ENCODE measurements at regions not wholly inside any gene's neighbourhood (a gene's known extent, or its start where the extent isn't known, plus 50 kb on each side); places are given as distances from the start of the nearest gene placed in this dataset.

DNA sequence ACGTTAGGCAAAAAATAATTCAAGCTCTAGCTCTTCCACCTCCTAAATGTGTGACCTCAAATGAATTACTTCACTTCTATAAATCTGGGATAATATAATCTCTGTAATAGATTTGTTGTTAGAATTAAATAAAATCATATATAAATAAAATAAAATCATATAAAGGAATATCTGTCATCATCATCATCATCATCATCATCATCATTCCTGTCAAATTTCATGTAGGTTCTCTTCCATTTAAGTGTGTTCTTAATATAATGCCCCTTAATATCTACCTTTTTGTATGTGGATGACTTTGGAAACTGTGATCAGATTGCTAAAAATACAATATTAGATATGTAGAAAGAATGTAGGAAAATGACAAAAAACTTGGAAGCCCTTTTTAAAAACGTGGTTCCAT is 621.0 kb downstream of the ADGRL2 start:
- TF ChIP-seq GATA3 (IDR thresholded peaks at IDR 0.05; ENCODE audit: low read depth, low read length) (no peak), GATA2 (IDR thresholded peaks at IDR 0.05; ENCODE audit: low read depth, low read length) (no peak)

DNA sequence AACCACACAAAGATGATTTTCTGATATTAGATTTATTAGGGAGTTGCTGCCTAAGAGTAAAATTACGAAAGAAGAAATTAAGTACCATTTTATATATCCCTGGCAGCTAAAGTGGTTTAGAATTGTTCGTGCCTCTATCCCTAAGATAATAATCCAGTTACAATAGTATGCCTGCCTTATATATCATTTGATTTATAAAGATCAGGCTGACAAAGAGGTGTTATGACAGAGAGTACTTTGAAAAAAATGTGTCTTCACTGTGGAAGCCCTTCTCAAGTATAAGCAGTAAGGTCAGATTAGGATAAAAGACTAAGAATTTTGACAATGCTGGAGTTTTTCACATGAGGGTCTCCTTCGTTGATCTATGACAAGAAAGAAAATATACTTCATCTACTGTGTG is 619.9 kb downstream of the ADGRL2 start:
- TF ChIP-seq GATA3 (IDR thresholded peaks at IDR 0.05; ENCODE audit: low read depth, low read length): no peak
- no peak for TF ChIP-seq GATA2 (IDR thresholded peaks at IDR 0.05; ENCODE audit: low read depth, low read length)

DNA sequence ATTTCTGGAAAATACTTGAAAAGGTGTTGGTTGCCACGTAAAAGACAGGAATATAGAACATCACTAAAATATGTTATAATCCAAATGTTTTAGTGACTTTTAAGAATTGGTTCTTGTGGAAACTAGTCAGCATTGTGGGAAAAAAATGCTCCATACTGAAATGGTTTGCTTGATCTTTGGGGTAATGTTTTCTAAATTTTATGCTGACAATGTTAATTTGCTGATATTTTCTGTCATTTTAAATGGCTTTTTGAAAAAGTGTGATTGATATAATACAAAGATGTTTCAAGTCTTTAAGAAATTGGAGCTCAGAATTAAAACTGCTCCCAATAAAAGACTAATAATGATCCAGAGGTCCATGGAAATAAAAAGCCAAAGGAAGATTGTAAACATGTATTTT is 610.9 kb downstream of the ADGRL2 start:
- TF ChIP-seq GATA2 (IDR thresholded peaks at IDR 0.05; ENCODE audit: low read depth, low read length) (no peak), GATA3 (IDR thresholded peaks at IDR 0.05; ENCODE audit: low read depth, low read length) (no peak)

DNA sequence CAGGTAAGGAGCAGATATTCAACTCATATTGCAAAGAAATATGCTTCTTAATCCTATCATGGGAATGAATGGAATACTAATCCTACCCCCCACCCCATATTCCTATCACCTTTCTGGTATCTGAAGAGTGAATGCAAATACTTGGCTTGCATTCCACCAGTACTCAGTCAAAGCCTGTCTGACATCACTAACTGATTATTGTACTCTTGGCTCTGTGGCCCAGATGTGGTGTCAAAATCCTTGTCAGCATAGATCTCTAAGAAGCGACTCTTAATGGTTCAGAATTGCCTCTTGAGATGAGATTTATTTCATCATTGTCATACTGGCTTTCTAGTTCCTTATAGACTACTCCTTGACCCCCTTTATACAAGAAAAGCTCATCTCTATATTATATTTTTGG is 604.6 kb downstream of the ADGRL2 start:
- no peak for TF ChIP-seq GATA2 (IDR thresholded peaks at IDR 0.05; ENCODE audit: low read depth, low read length)
- no peak for TF ChIP-seq GATA3 (IDR thresholded peaks at IDR 0.05; ENCODE audit: low read depth, low read length)

DNA sequence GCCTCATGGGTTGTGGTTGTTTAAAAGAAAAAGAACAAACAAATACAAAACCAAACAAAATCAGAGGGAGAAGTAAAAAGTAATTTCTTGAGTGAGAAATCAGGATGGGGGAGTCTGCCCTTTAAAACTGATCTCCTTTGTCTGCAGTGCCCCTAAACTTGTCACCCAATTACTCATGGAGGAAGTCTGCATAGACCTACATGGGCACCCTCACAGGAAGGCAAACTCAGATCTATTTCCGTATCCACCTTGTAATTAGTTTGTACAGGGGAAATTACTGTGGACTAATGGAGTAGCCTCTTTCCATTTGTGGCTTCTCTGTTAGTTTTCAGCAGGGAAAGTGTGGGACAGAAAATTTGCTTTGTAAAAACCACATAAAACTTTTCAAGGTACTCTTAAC is 600.4 kb downstream of the ADGRL2 start:
- TF ChIP-seq GATA2 (IDR thresholded peaks at IDR 0.05; ENCODE audit: low read depth, low read length) (no peak), GATA3 (IDR thresholded peaks at IDR 0.05; ENCODE audit: low read depth, low read length) (no peak)

DNA sequence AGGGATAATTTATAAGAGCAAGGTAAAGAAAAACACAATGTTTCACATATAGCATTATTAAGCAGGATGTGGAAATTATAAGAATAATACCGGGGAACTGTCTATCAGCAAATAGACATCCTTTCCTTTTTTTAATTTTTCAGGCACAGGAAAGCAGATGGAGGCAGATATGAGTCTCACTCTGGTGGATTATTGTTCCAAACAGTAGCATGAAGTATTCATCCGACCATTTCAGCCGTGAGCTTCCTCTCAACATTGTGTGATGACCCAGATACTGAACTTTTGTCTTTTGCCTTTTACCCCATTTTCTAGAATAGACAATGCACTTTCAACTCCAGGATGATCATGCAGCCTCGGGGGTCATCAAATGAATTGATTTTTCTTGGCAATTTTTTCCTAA is 599.8 kb downstream of the ADGRL2 start:
- TF ChIP-seq GATA3 (IDR thresholded peaks at IDR 0.05; ENCODE audit: low read depth, low read length) (no peak), GATA2 (IDR thresholded peaks at IDR 0.05; ENCODE audit: low read depth, low read length) (no peak)

DNA sequence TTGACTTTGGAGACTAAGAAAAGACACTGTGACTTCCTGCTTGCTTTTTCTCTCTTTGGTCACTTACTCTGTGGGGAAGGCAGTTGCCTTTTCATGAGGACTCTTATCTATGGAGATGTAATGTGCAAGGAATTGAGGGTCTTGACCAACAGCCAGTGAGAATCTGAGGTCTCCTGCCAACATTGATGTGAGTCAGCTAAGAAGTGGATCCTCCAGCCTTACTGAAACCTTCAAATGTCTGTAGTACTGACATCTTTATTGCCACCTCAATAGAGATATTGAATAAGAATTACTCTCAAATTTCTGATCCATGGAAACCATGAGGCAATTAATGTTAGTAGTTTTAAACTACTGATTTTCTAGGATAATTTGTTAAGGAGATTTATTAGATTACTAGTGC is 598.4 kb downstream of the ADGRL2 start:
- TF ChIP-seq GATA2 (IDR thresholded peaks at IDR 0.05; ENCODE audit: low read depth, low read length) (no peak), GATA3 (IDR thresholded peaks at IDR 0.05; ENCODE audit: low read depth, low read length) (no peak)

DNA sequence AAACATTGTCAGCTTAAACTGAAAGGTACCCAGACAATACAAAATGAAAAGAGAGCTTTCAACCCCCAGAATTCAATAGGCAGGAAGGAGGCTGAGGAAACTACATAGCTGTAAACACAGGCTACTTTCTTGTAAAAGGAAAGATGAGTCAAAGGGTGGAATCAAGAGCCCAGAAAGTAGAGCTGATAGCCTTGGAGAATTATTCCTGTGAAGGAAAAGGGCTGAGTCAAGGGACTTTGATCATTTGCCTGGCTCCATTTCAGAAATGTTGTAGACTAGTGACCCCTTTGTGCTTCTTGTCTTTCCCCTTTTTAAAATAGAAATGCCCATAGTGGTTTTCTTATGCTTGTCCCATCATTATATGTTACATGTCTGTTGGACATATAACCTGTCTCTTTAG is 597.6 kb downstream of the ADGRL2 start:
- TF ChIP-seq GATA2 (IDR thresholded peaks at IDR 0.05; ENCODE audit: low read depth, low read length): no peak
- TF ChIP-seq GATA3 (IDR thresholded peaks at IDR 0.05; ENCODE audit: low read depth, low read length): no peak

DNA sequence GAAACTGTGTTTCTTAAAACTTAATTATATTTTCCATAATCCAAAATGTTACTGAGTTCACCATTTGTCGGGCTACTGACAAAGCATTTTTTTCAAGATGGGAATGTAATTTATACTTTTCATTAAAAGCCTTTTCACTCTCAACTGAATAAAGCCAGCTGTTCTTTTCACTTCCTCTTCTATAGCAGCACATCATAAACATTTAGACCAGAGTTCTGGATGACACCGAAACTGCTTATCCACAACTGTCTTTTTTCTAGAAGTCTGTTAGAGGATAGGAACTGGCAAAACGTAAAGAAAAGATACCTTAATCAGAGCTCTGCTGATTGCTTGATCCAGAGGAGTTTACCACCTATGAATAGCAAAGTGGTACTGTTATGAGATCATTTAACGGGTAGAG is 594.7 kb downstream of the ADGRL2 start:
- TF ChIP-seq GATA3 (IDR thresholded peaks at IDR 0.05; ENCODE audit: low read depth, low read length): no peak
- TF ChIP-seq GATA2 (IDR thresholded peaks at IDR 0.05; ENCODE audit: low read depth, low read length): no peak

DNA sequence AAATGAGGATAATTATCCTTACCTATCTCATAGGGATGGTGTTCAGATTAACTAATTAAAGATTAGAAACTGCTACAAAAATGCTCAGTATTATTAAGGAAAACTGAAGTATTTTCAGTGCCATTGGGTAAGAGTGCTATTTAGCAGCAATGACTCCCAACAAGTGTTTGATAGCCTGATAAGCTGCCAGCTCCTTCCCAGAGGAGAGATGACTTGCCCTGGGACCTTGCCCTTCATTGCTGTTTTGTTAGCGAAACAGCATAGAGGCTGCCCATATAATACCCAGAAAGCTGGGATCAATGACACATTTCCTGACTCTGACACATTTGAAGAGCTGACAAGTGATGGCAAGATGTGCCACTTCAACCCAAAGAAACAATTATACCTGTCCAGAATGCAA is 592.2 kb downstream of the ADGRL2 start:
- no peak for TF ChIP-seq GATA2 (IDR thresholded peaks at IDR 0.05; ENCODE audit: low read depth, low read length)
- no peak for TF ChIP-seq GATA3 (IDR thresholded peaks at IDR 0.05; ENCODE audit: low read depth, low read length)

DNA sequence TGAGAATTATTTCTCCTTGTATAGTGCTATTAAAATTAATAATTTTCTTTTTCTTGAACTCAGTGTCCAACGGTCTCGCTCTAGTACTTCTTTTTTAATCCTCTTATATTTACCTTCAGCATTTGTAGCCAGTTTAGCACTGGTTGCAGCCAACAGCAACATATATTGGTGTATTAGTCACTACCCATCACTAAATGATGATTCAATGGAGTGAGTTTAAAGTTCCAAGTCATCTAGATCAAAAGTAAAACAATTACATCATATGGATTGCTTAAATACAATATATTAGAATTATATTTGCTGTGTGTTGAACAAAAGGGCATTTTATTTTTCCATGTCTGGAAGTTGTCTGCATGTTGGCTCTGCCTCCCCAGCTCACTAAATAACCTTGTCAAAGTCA is 591.8 kb downstream of the ADGRL2 start:
- TF ChIP-seq GATA2 (IDR thresholded peaks at IDR 0.05; ENCODE audit: low read depth, low read length) (no peak), GATA3 (IDR thresholded peaks at IDR 0.05; ENCODE audit: low read depth, low read length) (no peak)

DNA sequence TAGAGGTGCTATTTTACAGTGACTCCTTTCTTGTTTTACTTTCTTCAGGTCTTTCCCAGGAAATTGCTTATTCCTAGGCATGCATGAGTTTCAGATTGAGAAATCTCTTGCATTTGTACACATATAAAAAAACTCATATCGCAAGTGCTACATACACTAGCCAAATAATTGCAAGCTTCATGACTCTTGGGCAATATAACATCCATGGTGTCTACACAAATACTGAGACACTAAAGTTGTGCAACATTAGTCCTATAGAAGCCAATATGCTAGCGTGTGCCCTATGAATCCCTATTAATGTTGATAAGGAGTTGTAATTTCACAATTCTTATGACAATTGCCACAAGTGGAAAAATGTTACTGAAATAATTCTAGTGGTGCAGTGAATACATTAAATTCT is 591.0 kb downstream of the ADGRL2 start:
- TF ChIP-seq GATA3 (IDR thresholded peaks at IDR 0.05; ENCODE audit: low read depth, low read length) (no peak), GATA2 (IDR thresholded peaks at IDR 0.05; ENCODE audit: low read depth, low read length) (no peak)

DNA sequence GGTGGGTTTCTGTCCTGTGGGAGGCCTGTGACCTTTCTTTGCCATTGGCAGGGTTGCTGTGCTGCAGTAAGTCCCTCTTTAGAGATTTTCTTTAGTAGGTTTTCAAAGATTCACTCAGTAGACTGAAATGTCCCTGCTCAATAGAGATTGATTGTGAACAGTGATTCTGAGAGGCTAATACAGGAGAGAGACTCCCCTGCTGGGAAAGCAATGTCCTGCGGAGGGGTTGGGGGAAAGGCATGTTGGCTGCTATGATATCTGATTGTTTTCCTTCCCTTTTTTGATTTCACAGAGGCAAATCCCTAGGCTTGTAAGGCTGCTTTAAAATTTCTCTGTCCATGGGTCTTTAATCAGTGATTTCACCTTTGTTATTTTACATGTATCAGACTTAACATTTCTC is 589.9 kb downstream of the ADGRL2 start:
- no peak for TF ChIP-seq GATA2 (IDR thresholded peaks at IDR 0.05; ENCODE audit: low read depth, low read length)
- no peak for TF ChIP-seq GATA3 (IDR thresholded peaks at IDR 0.05; ENCODE audit: low read depth, low read length)

DNA sequence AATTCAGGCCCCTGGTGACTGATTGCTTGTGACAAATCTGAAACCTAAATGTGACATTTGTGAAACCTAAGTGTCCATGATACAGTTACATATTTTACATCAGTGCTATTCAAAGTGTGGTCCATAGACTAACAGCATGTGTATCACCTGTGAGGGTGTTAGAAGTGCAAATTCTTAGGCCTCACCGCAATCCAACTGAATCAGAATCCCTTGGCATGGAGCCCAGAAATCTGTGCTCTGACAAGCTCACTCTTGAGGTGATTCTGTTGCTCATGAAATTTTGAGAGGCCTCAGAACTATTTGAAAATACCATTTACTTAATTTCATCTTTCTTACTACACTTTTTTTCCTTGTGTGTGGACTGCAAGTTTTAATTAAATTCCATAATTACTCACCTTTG is 587.9 kb downstream of the ADGRL2 start:
- TF ChIP-seq GATA2 (IDR thresholded peaks at IDR 0.05; ENCODE audit: low read depth, low read length) (no peak), GATA3 (IDR thresholded peaks at IDR 0.05; ENCODE audit: low read depth, low read length) (no peak)

DNA sequence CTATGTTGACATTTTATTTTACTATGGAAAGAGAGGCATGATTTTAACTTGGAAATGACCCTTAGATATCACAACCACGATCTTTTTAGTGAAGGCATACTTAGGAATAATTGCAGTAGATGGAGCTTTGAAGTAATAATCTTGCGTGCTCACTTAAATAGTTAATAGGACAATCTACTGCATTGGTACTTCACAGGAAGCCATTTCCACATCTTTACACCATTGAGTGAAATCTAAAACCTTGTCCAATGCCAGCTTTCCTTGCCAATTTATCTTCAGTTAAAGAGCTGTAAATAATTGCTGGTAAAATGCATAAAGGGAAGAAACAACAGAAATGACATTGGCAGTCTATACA is 586.3 kb downstream of the ADGRL2 start:
- TF ChIP-seq GATA2 (IDR thresholded peaks at IDR 0.05; ENCODE audit: low read depth, low read length) (no peak), GATA3 (IDR thresholded peaks at IDR 0.05; ENCODE audit: low read depth, low read length) (no peak)

DNA sequence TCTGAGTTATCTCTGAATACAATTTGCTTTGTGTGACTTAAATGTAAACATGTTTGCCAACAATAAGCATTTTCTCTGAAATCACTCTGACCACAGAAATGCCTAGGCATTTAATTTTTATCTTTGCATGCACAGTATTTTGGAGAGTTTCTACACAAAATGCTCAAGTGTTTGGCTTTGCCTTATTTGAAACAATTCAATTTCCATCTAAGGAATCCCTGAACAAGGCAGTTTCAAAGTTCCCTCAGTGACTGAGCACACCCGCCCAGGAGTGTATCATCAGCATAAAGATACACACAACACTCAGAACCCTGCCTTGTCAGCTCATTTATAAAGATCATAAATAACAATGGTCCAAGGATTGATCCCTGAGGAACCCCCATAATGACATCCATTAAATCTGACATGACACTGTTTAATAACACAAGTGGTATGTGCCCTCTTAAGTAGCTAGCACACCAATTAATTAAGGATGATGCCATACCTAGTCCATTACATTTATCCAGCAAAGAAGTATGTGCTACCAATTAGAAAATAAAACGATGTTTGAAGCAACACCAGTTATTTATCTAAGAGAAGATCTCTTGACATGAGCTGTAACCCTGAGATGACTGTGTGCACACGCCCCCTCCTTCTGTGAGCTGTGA is 585.8 kb downstream of the ADGRL2 start:
- TF ChIP-seq GATA3 (IDR thresholded peaks at IDR 0.05; ENCODE audit: low read depth, low read length) (no peak), GATA2 (IDR thresholded peaks at IDR 0.05; ENCODE audit: low read depth, low read length) (no peak)
